ENCODE measurements at regions not wholly inside any gene's neighbourhood (a gene's known extent, or its start where the extent isn't known, plus 50 kb on each side); places are given as distances from the start of the nearest gene placed in this dataset.

DNA sequence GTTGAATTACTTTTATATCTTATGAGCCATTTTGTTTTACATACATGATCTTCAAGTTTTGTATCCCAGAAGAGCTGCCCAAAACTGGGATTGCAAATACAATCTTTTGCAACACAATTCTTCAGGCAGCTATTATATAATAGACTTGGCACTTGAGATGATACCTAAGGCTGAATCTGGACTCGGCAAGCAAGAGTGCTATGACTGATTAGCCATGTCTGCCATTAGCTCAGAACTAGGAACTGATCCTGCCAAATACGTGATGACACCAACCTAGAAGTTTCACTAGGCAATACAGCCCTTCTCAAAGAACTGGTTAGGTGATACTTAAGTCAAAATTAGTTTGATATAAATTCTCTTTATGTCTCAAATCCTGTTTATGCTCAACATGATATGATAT is 619.6 kb downstream of the CPS1 start:
- DNase-seq (ENCODE audit: extremely low read depth, low read depth) = no peak
- TF ChIP-seq, protein P1, sequence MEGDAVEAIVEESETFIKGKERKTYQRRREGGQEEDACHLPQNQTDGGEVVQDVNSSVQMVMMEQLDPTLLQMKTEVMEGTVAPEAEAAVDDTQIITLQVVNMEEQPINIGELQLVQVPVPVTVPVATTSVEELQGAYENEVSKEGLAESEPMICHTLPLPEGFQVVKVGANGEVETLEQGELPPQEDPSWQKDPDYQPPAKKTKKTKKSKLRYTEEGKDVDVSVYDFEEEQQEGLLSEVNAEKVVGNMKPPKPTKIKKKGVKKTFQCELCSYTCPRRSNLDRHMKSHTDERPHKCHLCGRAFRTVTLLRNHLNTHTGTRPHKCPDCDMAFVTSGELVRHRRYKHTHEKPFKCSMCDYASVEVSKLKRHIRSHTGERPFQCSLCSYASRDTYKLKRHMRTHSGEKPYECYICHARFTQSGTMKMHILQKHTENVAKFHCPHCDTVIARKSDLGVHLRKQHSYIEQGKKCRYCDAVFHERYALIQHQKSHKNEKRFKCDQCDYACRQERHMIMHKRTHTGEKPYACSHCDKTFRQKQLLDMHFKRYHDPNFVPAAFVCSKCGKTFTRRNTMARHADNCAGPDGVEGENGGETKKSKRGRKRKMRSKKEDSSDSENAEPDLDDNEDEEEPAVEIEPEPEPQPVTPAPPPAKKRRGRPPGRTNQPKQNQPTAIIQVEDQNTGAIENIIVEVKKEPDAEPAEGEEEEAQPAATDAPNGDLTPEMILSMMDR (IDR thresholded peaks at IDR 0.05; ENCODE audit: low read depth, low read length, missing control alignments) = no peak
- no peak overlapping the region for H3K4me3 ChIP-seq (replicated peaks; ENCODE audit: low read depth, low read length)

DNA sequence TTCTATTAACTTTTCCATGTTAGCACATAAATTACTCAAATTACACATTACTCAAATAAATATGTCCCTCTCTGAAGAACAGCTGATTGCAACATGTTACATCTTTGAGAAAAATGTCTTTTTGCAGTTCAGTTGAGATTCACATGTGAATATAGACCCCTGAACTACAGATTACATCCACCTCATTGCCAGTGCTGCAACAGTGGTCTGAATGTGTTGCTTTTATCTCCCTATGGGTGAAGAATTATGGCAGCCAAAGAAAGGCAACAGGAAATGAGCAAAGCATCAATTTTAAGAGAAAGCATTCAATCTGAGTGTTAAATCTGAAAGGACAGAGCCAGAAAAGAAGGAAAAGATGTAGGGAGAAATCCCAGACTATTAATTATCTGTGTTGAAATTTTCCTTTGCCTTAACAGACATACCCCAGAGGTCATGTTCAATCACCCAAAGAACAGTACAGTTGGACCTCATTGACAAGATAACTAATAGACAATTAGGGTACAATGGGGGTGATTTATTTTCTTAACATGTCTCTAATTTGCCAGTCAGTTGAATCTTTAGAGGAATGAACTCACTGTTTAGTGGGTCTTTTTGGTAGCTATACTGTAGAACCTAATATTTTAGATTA is 620.2 kb downstream of the CPS1 start:
- DNase-seq (ENCODE audit: extremely low read depth, low read depth) = no peak
- TF ChIP-seq, protein P1 (IDR thresholded peaks at IDR 0.05; ENCODE audit: low read depth, low read length, missing control alignments) = no peak
- no peak overlapping the region for H3K4me3 ChIP-seq (replicated peaks; ENCODE audit: low read depth, low read length)

DNA sequence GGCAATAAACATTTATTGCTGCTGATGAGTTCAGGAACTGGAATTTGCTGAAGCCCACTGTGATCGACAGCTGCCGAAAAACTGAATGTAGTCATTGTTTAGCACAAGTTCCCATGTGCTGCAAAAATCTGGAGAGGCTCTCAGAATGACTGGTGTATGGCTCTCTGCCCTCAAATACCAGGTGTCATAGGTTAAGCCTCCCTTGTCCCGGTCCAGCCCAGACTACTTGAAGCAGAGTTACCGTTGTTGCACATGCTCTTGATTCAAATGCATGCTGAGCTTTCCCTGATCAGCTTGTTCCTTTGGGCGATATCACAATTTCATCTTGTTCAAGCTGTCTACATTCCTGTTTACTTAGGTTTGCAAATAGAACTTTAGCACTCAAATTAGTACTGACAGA is 625.2 kb downstream of the CPS1 start:
- no peak for DNase-seq (ENCODE audit: extremely low read depth, low read depth)
- no peak overlapping the region for H3K4me3 ChIP-seq (replicated peaks; ENCODE audit: low read depth, low read length)
- TF ChIP-seq, protein P1 (IDR thresholded peaks at IDR 0.05; ENCODE audit: low read depth, low read length, missing control alignments) = no peak

GRCh38 chr2:211187602-211188001 is 631.2 kb downstream of the CPS1 start:
- no peak for DNase-seq (ENCODE audit: extremely low read depth, low read depth)
- TF ChIP-seq, protein P1 (IDR thresholded peaks at IDR 0.05; ENCODE audit: low read depth, low read length, missing control alignments) = no peak
- no peak overlapping the region for H3K4me3 ChIP-seq (replicated peaks; ENCODE audit: low read depth, low read length)

DNA sequence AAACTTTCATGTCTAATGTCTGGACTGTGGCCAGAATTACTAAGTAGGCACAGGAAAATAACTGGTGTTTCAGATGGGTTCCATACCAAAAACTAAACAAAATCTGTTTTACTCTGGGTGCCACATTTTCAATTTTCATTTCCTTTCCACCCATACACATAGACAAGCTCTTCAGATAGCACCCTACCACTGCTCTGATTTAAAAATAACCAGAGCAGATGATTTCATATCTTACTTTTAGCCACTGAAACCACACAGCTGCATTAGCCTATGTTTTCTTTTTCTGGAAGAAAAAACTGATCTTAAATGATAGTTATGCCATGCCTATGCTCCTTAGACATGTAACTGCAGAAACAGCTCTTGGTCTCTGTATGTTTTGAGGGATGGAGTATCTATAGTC is 647.6 kb downstream of the CPS1 start:
- TF ChIP-seq, protein P1 (IDR thresholded peaks at IDR 0.05; ENCODE audit: low read depth, low read length, missing control alignments) = no peak
- H3K4me3 ChIP-seq (replicated peaks; ENCODE audit: low read depth, low read length) = no peak overlapping the region
- DNase-seq (ENCODE audit: extremely low read depth, low read depth) = no peak

DNA sequence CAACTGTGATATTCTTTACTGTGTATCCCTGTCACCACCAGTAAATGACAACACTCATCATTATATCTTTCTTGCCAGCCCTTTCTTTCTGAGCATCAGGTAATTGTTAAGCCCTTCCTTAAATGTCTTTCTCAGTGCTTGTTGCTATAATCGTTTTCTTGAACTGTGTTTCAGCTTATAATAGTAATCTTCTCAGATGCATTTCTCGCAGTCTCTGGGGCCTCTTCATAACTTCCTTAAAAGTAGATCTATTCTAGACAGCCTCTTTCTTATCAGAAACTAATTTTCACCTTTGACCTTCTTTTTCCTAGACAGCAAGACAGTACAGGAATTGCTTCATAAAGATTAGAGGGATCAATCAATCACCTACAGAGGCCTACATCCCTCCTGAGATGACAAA is 648.1 kb downstream of the CPS1 start:
- TF ChIP-seq, protein P1 (IDR thresholded peaks at IDR 0.05; ENCODE audit: low read depth, low read length, missing control alignments) = no peak
- no peak overlapping the region for H3K4me3 ChIP-seq (replicated peaks; ENCODE audit: low read depth, low read length)
- no peak for DNase-seq (ENCODE audit: extremely low read depth, low read depth)

- TF ChIP-seq, protein P1 (IDR thresholded peaks at IDR 0.05; ENCODE audit: low read depth, low read length, missing control alignments) = no peak
- no peak overlapping the region for H3K4me3 ChIP-seq (replicated peaks; ENCODE audit: low read depth, low read length)
- DNase-seq (ENCODE audit: extremely low read depth, low read depth) = no peak
Measured at GRCh38 chr2:211204902-211205301, 648.5 kb downstream of the CPS1 start.

Measured in HFF-Myc (cell line).